Activated T-helper 2 cell treated with anti-CD3 and anti-CD28 coated beads, Interferon-gamma antibody, Interleukin-2, Interleukin-4, amounts not matched to agents 10 μg/mL and 5 μg/mL and 100 μg/mL, durations not matched to agents 14 hours and 24 hours and 36 hours (primary cell): ENCODE measurements at regions not wholly inside any gene's neighbourhood (a gene's known extent, or its start where the extent isn't known, plus 50 kb on each side); places are given as distances from the start of the nearest gene placed in this dataset.

ENCODE experiments used
- DNase-seq: peaks from one replicate; pipeline ENCODE4 v3.0.0; 2021; ENCODE audit warnings: low spot score
- H3K27ac Mint-ChIP-seq: one replicate; pipeline ENCODE4 v1.8.0; 2021; ENCODE audit warnings: mixed read lengths
- H3K27me3 Mint-ChIP-seq: one replicate; pipeline ENCODE4 v1.8.0; 2021; ENCODE audit warnings: low read depth, mixed read lengths
- H3K36me3 Mint-ChIP-seq: one replicate; pipeline ENCODE4 v1.8.0; 2021; ENCODE audit warnings: low read depth, mixed read lengths
- H3K4me1 Mint-ChIP-seq: one replicate; pipeline ENCODE4 v1.8.0; 2021; ENCODE audit warnings: low read depth, mixed read lengths
- H3K4me3 Mint-ChIP-seq: one replicate; pipeline ENCODE4 v1.8.0; 2021; ENCODE audit warnings: low read depth, mild to moderate bottlenecking, moderate library complexity, mixed read lengths
- H3K9me3 Mint-ChIP-seq: one replicate; pipeline ENCODE4 v1.8.0; 2021; ENCODE audit warnings: mixed read lengths
- intact Hi-C: fragments of 100-400 bp; cut with micrococcal nuclease; formaldehyde crosslinking; loops from one replicate; pipeline ENCODE4 v1.15.1; 2023

GRCh38 chr5:74274326-74274725 lies 366.2 kb downstream of the ENC1 start:
- H3K4me1 Mint-ChIP-seq, result no peaks in the 10 kb centered on the region
- DNase-seq, result no peak
- H3K27ac Mint-ChIP-seq, result no peak overlapping the region
- intact Hi-C loops, result no loop called here
- H3K4me3 Mint-ChIP-seq, result no peak overlapping the region
- H3K27me3 Mint-ChIP-seq, result peaks cover 24% of the 10 kb centered on the region
- H3K9me3 Mint-ChIP-seq, result no peaks in the 10 kb centered on the region
- H3K36me3 Mint-ChIP-seq, result no peaks in the 10 kb centered on the region

DNA sequence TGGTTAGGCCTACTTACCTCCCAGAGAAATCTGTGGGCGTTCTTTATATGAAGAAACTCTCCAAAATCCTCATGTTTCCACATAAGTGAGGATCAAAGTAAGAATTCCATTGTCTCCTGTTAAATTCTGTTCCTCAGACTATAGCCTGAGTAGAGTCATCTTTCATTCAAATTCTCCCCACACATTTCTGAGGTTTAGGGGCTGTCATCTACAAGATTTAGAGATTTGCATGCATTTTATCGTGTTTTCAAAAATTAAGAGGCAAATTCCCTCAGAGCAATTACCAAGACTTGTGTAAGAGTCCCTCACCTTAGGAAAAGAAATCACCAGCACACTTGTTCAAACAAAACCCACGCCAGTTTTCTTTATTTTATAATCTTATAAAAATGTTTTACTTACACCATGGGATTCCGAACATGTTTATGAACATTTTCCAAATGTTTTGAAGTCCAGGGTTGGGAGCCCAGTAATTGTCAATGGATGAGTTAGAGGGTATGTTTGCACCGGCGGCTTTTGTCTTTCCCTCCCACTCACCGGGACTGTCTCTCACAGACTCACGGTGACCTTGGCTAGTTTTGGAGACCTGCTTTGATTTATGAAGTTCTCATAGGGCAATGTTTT lies 367.6 kb downstream of the ENC1 start:
- H3K4me1 Mint-ChIP-seq, result no peaks in the 10 kb centered on the region
- intact Hi-C loops, result no loop called here
- H3K4me3 Mint-ChIP-seq, result no peak overlapping the region
- H3K27me3 Mint-ChIP-seq, result peaks cover 17% of the 10 kb centered on the region
- DNase-seq, result no peak
- no peaks in the 10 kb centered on the region for H3K9me3 Mint-ChIP-seq
- H3K27ac Mint-ChIP-seq, result no peak overlapping the region
- no peaks in the 10 kb centered on the region for H3K36me3 Mint-ChIP-seq

DNA sequence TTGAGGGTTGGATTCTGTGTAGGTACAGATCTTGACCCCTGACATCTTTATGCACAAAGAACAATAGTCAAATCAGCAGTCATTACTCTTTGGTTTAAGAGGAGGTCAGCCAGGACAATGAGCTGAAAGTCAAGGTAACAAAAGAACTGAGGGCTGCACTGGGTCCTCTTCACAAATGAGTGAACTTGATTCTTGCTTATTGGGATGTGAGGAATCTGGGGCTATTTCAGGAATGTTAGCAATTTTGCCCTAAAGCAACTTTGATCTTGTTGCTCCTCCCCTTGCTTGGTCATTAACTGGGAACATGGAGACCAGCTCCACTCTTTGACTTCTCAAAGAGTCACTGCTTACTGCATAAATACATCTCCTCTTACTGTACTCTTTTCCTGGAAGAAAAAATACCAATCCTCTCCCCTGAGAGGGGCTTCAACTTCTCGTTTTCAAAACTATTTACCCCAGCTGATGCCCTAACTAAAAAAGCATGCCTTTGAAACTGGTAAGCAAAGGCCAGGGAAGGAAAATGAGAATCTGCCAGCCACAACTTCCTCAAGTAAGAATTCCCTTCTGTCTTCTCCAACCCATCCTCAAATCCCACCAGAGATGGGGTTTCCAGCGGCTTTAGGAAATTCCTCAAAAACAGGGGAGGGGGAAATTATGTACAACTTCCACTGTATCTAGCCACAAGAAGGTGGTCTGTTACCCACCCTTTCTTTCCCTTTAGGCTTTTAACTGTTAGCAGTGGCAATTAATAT lies 368.3 kb downstream of the ENC1 start:
- Mint-ChIP-seq H3K4me1 (no peaks in the 10 kb centered on the region), H3K27me3 (peaks cover 13% of the 10 kb centered on the region), H3K27ac (no peak overlapping the region), H3K36me3 (no peaks in the 10 kb centered on the region), H3K4me3 (no peak overlapping the region), H3K9me3 (no peaks in the 10 kb centered on the region)
- intact Hi-C loops, result no loop called here
- DNase-seq, result no peak

DNA sequence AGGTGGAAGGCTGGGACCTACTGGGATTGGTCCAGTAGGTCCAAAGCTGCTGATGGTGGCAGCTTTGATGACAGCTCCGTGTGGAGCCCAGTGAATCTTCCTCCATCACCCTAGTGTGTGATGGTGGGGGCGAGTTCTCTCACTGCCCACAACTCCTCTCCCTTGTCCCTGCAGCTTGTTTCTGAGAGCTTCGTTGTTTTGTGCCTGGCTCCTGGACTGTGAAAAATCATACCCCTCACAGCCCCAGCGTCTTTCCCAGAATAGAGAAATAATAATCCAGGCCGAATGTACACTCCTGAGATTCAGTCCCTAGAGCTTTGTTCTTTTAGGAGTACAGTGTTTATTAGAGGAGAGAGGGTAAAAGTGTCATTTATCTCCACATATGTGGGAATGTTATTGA lies 372.2 kb downstream of the ENC1 start:
- Mint-ChIP-seq H3K4me1 (no peaks in the 10 kb centered on the region), H3K4me3 (no peak overlapping the region), H3K27ac (no peak overlapping the region), H3K27me3 (peaks cover 8% of the 10 kb centered on the region), H3K9me3 (no peaks in the 10 kb centered on the region), H3K36me3 (no peaks in the 10 kb centered on the region)
- DNase-seq, result no peak
- intact Hi-C loops, result no loop called here

DNA sequence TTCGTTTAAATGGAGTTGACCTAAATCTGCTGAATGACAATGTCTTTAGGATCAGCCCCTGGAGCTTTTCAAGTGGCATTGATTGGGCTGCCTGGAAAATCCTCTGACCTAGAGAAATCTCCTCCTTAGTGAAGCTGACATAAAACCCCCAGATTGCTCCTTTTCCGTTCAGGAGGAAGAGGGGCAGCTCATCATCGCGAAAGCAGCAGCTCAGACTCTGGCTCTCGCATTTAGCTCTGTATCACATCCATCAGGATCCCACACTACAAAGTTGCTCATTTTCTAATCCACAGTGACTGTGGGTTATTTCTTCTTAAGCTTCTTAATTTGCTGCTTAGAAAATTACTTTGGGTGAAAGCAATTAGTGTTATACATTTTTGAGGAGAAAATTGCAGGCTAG lies 373.7 kb downstream of the ENC1 start:
- intact Hi-C loops, result no loop called here
- Mint-ChIP-seq H3K27me3 (peaks cover 8% of the 10 kb centered on the region), H3K4me3 (no peak overlapping the region), H3K9me3 (no peaks in the 10 kb centered on the region), H3K36me3 (no peaks in the 10 kb centered on the region), H3K27ac (no peak overlapping the region), H3K4me1 (no peaks in the 10 kb centered on the region)
- DNase-seq, result no peak

GRCh38 chr5:74266132-74266531 lies 374.4 kb downstream of the ENC1 start:
- DNase-seq, result no peak
- intact Hi-C loops, result no loop called here
- H3K27me3 Mint-ChIP-seq, result peaks cover 8% of the 10 kb centered on the region
- no peaks in the 10 kb centered on the region for H3K36me3 Mint-ChIP-seq
- no peaks in the 10 kb centered on the region for H3K9me3 Mint-ChIP-seq
- no peak overlapping the region for H3K27ac Mint-ChIP-seq
- no peaks in the 10 kb centered on the region for H3K4me1 Mint-ChIP-seq
- no peak overlapping the region for H3K4me3 Mint-ChIP-seq

DNA sequence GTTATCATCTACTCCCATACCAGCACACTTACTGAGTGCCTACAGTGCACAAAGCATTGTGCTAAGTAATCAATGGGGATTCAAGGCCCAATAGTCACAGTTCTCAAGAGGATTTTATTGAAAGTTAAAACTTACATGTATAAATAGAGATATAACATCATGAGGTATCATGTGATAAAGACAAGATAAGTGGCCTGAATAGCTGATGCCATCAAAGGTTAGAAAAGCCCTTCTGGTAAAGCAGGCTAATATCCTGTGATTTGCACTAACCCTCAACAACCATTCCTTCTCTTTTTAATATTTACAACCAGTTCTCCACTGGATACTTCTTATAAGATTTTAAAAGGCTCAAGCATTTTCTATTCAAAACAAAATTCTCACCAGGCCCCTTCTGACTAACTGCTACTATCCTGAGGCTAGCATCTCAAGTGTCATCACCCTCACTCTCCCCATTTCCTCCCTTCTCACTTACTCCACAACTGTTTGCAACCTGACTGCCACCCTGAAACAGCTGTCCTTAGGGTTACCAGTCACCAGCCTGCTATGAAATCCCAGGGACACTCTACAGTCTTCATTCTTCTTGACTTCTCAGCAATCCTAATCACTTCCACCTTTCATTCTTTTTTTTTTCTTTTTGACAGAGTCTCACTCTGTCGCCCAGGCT lies 377.9 kb downstream of the ENC1 start:
- no peak for DNase-seq
- Mint-ChIP-seq H3K36me3 (no peaks in the 10 kb centered on the region), H3K9me3 (no peaks in the 10 kb centered on the region), H3K4me3 (no peak overlapping the region), H3K4me1 (no peaks in the 10 kb centered on the region), H3K27ac (no peak overlapping the region), H3K27me3 (peaks cover 13% of the 10 kb centered on the region)
- intact Hi-C loops, result no loop called here

- no peaks in the 10 kb centered on the region for H3K4me1 Mint-ChIP-seq
- H3K27me3 Mint-ChIP-seq, result peaks cover 16% of the 10 kb centered on the region
- no peaks in the 10 kb centered on the region for H3K9me3 Mint-ChIP-seq
- no peaks in the 10 kb centered on the region for H3K36me3 Mint-ChIP-seq
- intact Hi-C loops, result no loop called here
- H3K4me3 Mint-ChIP-seq, result no peak overlapping the region
- H3K27ac Mint-ChIP-seq, result no peak overlapping the region
- DNase-seq, result no peak
Measured at GRCh38 chr5:74261866-74262265, 378.7 kb downstream of the ENC1 start.

DNA sequence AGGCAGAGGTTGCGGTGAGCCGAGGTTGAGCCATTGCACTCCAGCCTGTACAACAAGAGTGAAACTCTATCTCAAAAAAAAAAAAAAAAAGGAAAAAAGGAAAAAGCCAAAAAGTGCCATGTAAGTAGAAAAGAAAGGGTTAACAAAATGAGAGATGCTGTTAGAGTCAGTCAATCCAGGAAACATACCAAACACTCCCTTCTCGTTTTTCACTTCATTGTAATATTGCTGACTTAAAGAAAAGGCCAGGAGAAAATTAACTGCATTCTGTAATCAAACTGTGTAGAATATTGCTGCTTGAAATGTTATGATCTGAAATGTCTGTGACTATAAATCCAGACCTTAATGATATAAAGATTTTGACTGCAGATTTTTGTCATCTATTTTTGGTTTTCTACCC lies 379.1 kb downstream of the ENC1 start:
- Mint-ChIP-seq H3K4me1 (no peaks in the 10 kb centered on the region), H3K27me3 (peaks cover 18% of the 10 kb centered on the region), H3K36me3 (no peaks in the 10 kb centered on the region), H3K9me3 (no peaks in the 10 kb centered on the region), H3K4me3 (no peak overlapping the region), H3K27ac (no peak overlapping the region)
- intact Hi-C loops, result no loop called here
- DNase-seq, result no peak

DNA sequence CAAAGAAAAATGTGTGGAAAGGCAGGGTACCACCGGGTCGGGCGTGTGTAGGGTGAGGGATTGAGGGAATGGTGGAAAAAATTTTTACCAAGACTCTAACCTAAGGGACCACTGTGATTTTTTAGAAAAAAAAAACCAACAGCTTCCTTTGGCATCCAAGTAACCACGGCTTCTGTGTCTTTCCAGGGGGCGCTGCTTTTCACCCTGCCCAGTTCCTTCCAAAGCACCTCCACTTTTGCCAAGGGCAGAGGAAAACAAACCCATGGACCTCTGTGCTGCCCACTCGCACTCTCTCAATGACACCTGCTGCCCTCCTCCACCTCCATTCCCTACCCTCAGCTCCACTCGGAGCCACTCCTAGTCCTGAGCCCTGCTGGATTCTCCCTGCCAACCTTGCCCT lies 381.0 kb downstream of the ENC1 start:
- Mint-ChIP-seq H3K36me3 (no peaks in the 10 kb centered on the region), H3K4me3 (no peak overlapping the region), H3K27ac (no peak overlapping the region), H3K4me1 (no peaks in the 10 kb centered on the region), H3K27me3 (peaks cover 18% of the 10 kb centered on the region), H3K9me3 (no peaks in the 10 kb centered on the region)
- DNase-seq, result no peak
- intact Hi-C loops, result no loop called here

GRCh38 chr5:74258314-74258665 lies 382.2 kb downstream of the ENC1 start:
- no peak for DNase-seq
- no peaks in the 10 kb centered on the region for H3K9me3 Mint-ChIP-seq
- H3K4me3 Mint-ChIP-seq, result no peak overlapping the region
- no peaks in the 10 kb centered on the region for H3K4me1 Mint-ChIP-seq
- intact Hi-C loops, result no loop called here
- H3K27me3 Mint-ChIP-seq, result peaks cover 23% of the 10 kb centered on the region
- H3K27ac Mint-ChIP-seq, result no peak overlapping the region
- H3K36me3 Mint-ChIP-seq, result no peaks in the 10 kb centered on the region

GRCh38 chr5:74257645-74258313 lies 382.7 kb downstream of the ENC1 start:
- intact Hi-C loops, result no loop called here

GRCh38 chr5:74257060-74257527 lies 383.4 kb downstream of the ENC1 start:
- intact Hi-C loops, result no loop called here
- no peaks in the 10 kb centered on the region for H3K4me1 Mint-ChIP-seq
- H3K27me3 Mint-ChIP-seq, result peaks cover 28% of the 10 kb centered on the region
- H3K27ac Mint-ChIP-seq, result no peak overlapping the region
- H3K4me3 Mint-ChIP-seq, result no peak overlapping the region
- DNase-seq, result no peak
- H3K36me3 Mint-ChIP-seq, result no peaks in the 10 kb centered on the region
- no peaks in the 10 kb centered on the region for H3K9me3 Mint-ChIP-seq

More at GRCh38 chr5:74257645-74258313, 382.7 kb downstream of the ENC1 start:
- DNase-seq, result no peak
- no peaks in the 10 kb centered on the region for H3K4me1 Mint-ChIP-seq
- no peak overlapping the region for H3K27ac Mint-ChIP-seq
- H3K4me3 Mint-ChIP-seq, result no peak overlapping the region
- H3K9me3 Mint-ChIP-seq, result no peaks in the 10 kb centered on the region
- H3K27me3 Mint-ChIP-seq, result peaks cover 27% of the 10 kb centered on the region
- no peaks in the 10 kb centered on the region for H3K36me3 Mint-ChIP-seq
